ENCODE measurements at regions not wholly inside any gene's neighbourhood (a gene's known extent, or its start where the extent isn't known, plus 50 kb on each side); places are given as distances from the start of the nearest gene placed in this dataset.

DNA sequence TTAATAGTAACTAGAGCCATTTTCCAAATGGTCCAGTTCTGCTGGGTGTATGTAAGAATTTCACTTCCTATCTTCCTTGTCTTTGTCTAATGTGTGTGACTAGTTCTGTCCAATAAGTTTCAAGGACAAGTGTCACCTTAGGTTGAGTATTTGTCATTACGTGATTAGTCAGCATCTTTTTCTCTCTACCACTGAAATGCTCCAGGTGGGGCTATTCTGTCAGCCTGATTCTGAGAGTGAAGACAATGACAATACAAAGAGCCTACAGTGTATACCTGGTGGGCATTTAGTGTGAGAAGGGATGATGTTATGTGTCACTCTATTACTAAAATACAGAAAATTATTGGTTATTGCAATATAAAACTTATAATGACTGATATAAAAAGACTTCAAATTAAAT, 876.3 kb downstream of the C4orf33 start:
- TF ChIP-seq RAD21 (conservative IDR thresholded peaks at IDR 0.05 in 1 of 2, IDR thresholded peaks at IDR 0.05 in 1 of 2) (no peak), POLR2A (IDR thresholded peaks at IDR 0.05; ENCODE audit: low read length) (no peak)
- TF ChIP-seq, protein P1, sequence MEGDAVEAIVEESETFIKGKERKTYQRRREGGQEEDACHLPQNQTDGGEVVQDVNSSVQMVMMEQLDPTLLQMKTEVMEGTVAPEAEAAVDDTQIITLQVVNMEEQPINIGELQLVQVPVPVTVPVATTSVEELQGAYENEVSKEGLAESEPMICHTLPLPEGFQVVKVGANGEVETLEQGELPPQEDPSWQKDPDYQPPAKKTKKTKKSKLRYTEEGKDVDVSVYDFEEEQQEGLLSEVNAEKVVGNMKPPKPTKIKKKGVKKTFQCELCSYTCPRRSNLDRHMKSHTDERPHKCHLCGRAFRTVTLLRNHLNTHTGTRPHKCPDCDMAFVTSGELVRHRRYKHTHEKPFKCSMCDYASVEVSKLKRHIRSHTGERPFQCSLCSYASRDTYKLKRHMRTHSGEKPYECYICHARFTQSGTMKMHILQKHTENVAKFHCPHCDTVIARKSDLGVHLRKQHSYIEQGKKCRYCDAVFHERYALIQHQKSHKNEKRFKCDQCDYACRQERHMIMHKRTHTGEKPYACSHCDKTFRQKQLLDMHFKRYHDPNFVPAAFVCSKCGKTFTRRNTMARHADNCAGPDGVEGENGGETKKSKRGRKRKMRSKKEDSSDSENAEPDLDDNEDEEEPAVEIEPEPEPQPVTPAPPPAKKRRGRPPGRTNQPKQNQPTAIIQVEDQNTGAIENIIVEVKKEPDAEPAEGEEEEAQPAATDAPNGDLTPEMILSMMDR (IDR thresholded peaks at IDR 0.05): no peak

Data from A549 (cell line).